CD14-positive monocyte (primary cell): ENCODE measurements at regions not wholly inside any gene's neighbourhood (a gene's known extent, or its start where the extent isn't known, plus 50 kb on each side); places are given as distances from the start of the nearest gene placed in this dataset.
A peak's percentile ranks its signal among the peaks of the same experiment; 100 is the strongest.

Source experiments
- DNase-seq, 3 donors: peaks; one replicate each; pipeline ENCODE4 v3.0.0-alpha.2; 2011 to 2022
- H2AFZ ChIP-seq: 2 replicates; pipeline ENCODE4 v1.6.0; 2012; ENCODE audit warnings: mild to moderate bottlenecking, low read depth, low read length, inconsistent platforms; ENCODE audit not compliant: insufficient read depth, poor library complexity, severe bottlenecking
- H3K27ac ChIP-seq, 2 donors: 1 replicate in 1 of 2; 2 replicates in 1 of 2; pipeline ENCODE4 v1.5.1; 2012 to 2013; ENCODE audit warnings: low read length in 2 of 2, control low read depth in 1 of 2, inconsistent platforms in 1 of 2, low read depth in 1 of 2, mild to moderate bottlenecking in 1 of 2
- H3K27me3 ChIP-seq, 2 donors: one replicate each; pipeline versions ENCODE4 v1.6.0 to v1.6.1; 2011 to 2013; ENCODE audit warnings: low read length in 2 of 2; ENCODE audit not compliant: control insufficient read depth in 2 of 2, insufficient read depth in 2 of 2
- H3K36me3 ChIP-seq, 2 donors: replicated peaks in 1 of 2; 1 replicate in 1 of 2; 2 replicates in 1 of 2; pipeline versions ENCODE4 v1.5.1 to v1.6.1; 2012 to 2013; ENCODE audit warnings: low read length in 2 of 2, control low read depth in 1 of 2, inconsistent platforms in 1 of 2, mild to moderate bottlenecking in 1 of 2; ENCODE audit not compliant: insufficient read depth in 2 of 2, control insufficient read depth in 1 of 2
- H3K4me1 ChIP-seq, 2 donors: 1 replicate in 1 of 2; 2 replicates in 1 of 2; pipeline versions ENCODE4 v1.5.1 to v1.6.1; 2012 to 2013; ENCODE audit warnings: low read length in 2 of 2, control low read depth in 1 of 2, inconsistent platforms in 1 of 2, mild to moderate bottlenecking in 1 of 2, moderate library complexity in 1 of 2; ENCODE audit not compliant: insufficient read depth in 2 of 2, control insufficient read depth in 1 of 2
- H3K4me2 ChIP-seq: replicated peaks from 2 replicates; pipeline ENCODE3; 2012; ENCODE audit warnings: low read length, moderate library complexity, mild to moderate bottlenecking; ENCODE audit not compliant: poor library complexity, severe bottlenecking; ENCODE audit errors: extremely low read depth
- H3K4me3 ChIP-seq, 3 experiments: fragments of 200-600 bp in 1 of 3; sonication (generic) in 1 of 3; replicated peaks in 1 of 3; 1 replicate in 2 of 3; 2 replicates in 1 of 3; pipeline ENCODE4 v1.5.1; 2011 to 2013; ENCODE audit warnings: low read length in 3 of 3, mild to moderate bottlenecking in 3 of 3, control low read depth in 2 of 3, low read depth in 2 of 3, inconsistent platforms in 1 of 3, moderate library complexity in 1 of 3
- H3K79me2 ChIP-seq: 2 replicates; pipeline ENCODE4 v1.6.0; 2012; ENCODE audit warnings: mild to moderate bottlenecking, control low read depth, inconsistent platforms, low read length, moderate library complexity; ENCODE audit not compliant: insufficient read depth
- H3K9ac ChIP-seq: 2 replicates; pipeline ENCODE4 v1.6.0; 2017; ENCODE audit warnings: low read length, mild to moderate bottlenecking; ENCODE audit not compliant: insufficient read depth, poor library complexity, severe bottlenecking
- H3K9me3 ChIP-seq, 2 donors: replicated peaks in 1 of 2; 1 replicate in 1 of 2; 2 replicates in 1 of 2; pipeline versions ENCODE4 v1.5.1 to v1.6.1; 2012 to 2013; ENCODE audit warnings: low read length in 2 of 2, control low read depth in 1 of 2; ENCODE audit not compliant: control insufficient read depth in 1 of 2, insufficient read depth in 1 of 2
- H4K20me1 ChIP-seq: 2 replicates; pipeline ENCODE4 v1.6.0; 2012; ENCODE audit warnings: mild to moderate bottlenecking, low read length, control low read depth, moderate library complexity; ENCODE audit not compliant: insufficient read depth
- H3K27ac Mint-ChIP-seq, 7 donors: one replicate each; pipeline ENCODE4 v1.8.0; 2020; ENCODE audit warnings: mild to moderate bottlenecking in 7 of 7, mixed read lengths in 7 of 7, moderate library complexity in 6 of 7, inconsistent platforms in 2 of 7
- H3K27me3 Mint-ChIP-seq, 3 donors: one replicate each; pipeline ENCODE4 v1.8.0; 2021 to 2022; ENCODE audit warnings: low read depth in 3 of 3, mild to moderate bottlenecking in 3 of 3, mixed read lengths in 3 of 3, moderate library complexity in 3 of 3, inconsistent platforms in 1 of 3
- H3K36me3 Mint-ChIP-seq, 2 donors: one replicate each; pipeline ENCODE4 v1.8.0; 2020; ENCODE audit warnings: mixed read lengths in 2 of 2, inconsistent platforms in 1 of 2, mild to moderate bottlenecking in 1 of 2
- H3K4me1 Mint-ChIP-seq: one replicate; pipeline ENCODE4 v1.8.0; 2020; ENCODE audit warnings: mild to moderate bottlenecking, mixed read lengths
- H3K4me3 Mint-ChIP-seq, 2 donors: one replicate each; pipeline ENCODE4 v1.8.0; 2020; ENCODE audit warnings: mild to moderate bottlenecking in 2 of 2, mixed read lengths in 2 of 2, moderate library complexity in 1 of 2
- H3K9me3 Mint-ChIP-seq, 7 donors: one replicate each; pipeline ENCODE4 v1.8.0; 2020 to 2022; ENCODE audit warnings: mixed read lengths in 7 of 7, mild to moderate bottlenecking in 6 of 7, moderate library complexity in 6 of 7, inconsistent platforms in 2 of 7
- CTCF ChIP-seq: fragments of 200-600 bp; IDR thresholded peaks from one replicate; pipeline ENCODE4 v1.8.0; 2022; ENCODE audit warnings: antibody characterized with exemption, mild to moderate bottlenecking
- WGBS: methylation state at CpG from one replicate; pipeline ENCODE4 v1.1.5; 2013; ENCODE audit warnings: missing lambda C conversion rate; ENCODE audit not compliant: insufficient coverage; 5-methylcytosine and 5-hydroxymethylcytosine counted together
- intact Hi-C, 2 donors: fragments of 100-400 bp; cut with micrococcal nuclease; formaldehyde crosslinking; loops; one replicate each; pipeline versions ENCODE4 v1.15.0 to v1.15.1; 2023

GRCh38 chr5:137566118-137566541 is 67.0 kb upstream of the SPOCK1 start:
- Histone ChIP-seq H3K27ac (no peak overlapping the region), H3K4me1 (peaks cover 49 to 64% of the 10 kb centered on the region in 2 donors), H3K27me3 (no peaks in the 10 kb centered on the region), H3K9me3 (no peaks in the 10 kb centered on the region), H3K4me3 (no peak overlapping the region), H3K9ac (no peak overlapping the region), H3K36me3 (no peaks in the 10 kb centered on the region), H2AFZ (no peak overlapping the region), H3K4me2 (no peak overlapping the region), H3K79me2 (no peaks in the 10 kb centered on the region), H4K20me1 (no peaks in the 10 kb centered on the region)
- intact Hi-C loops: no loop called here
- peaks cover 65% of the 10 kb centered on the region for H3K4me1 Mint-ChIP-seq
- no peak overlapping the region for H3K4me3 Mint-ChIP-seq
- H3K36me3 Mint-ChIP-seq: peaks cover 3 to 7% of the 10 kb centered on the region in 2 donors
- no peak for DNase-seq
- H3K27me3 Mint-ChIP-seq: peaks cover 4 to 7% (median 6%) of the 10 kb centered on the region in 3 donors
- peaks cover 0 to 3% (median 0%) of the 10 kb centered on the region in 7 donors for H3K9me3 Mint-ChIP-seq
- TF ChIP-seq CTCF: no peak
- 88% methylated on average over 1 of the region's 2 CpGs for WGBS
- H3K27ac Mint-ChIP-seq: peak overlapping the region in 2 of 7 donors; percentile 16 to 46

GRCh38 chr5:137565450-137565849 is 66.3 kb upstream of the SPOCK1 start:
- Mint-ChIP-seq H3K9me3 (peaks cover 0 to 3% (median 0%) of the 10 kb centered on the region in 7 donors), H3K4me3 (no peak overlapping the region), H3K36me3 (peaks cover 3 to 8% of the 10 kb centered on the region in 2 donors), H3K4me1 (peaks cover 66% of the 10 kb centered on the region), H3K27me3 (peaks cover 2 to 7% (median 3%) of the 10 kb centered on the region in 3 donors), H3K27ac (peak overlapping the region in 3 of 7 donors; percentile 31 to 90 (median 90))
- Histone ChIP-seq H3K4me3 (no peak overlapping the region), H3K27me3 (no peaks in the 10 kb centered on the region), H4K20me1 (no peaks in the 10 kb centered on the region), H2AFZ (no peak overlapping the region), H3K36me3 (no peaks in the 10 kb centered on the region), H3K79me2 (no peaks in the 10 kb centered on the region), H3K4me2 (no peak overlapping the region), H3K27ac (no peak overlapping the region), H3K9me3 (no peaks in the 10 kb centered on the region), H3K4me1 (peaks cover 51 to 69% of the 10 kb centered on the region in 2 donors), H3K9ac (no peak overlapping the region)
- WGBS: 71% methylated on average over 3 of the region's 3 CpGs
- TF ChIP-seq CTCF: no peak
- DNase-seq: no peak
- intact Hi-C loops: no loop called here
